B cell (primary cell): ENCODE measurements at regions not wholly inside any gene's neighbourhood (a gene's known extent, or its start where the extent isn't known, plus 50 kb on each side); places are given as distances from the start of the nearest gene placed in this dataset.

Experiments used
- ATAC-seq: fragments of 200-7000 bp; cut with Tn5 transposase; one replicate; pipeline ENCODE4 v1.10.0; 2021; ENCODE audit warnings: low read depth, mild to moderate bottlenecking, moderate number of reproducible peaks, moderate library complexity
- CTCF ChIA-PET: fragments of 350-600 bp; sonication (Branson Sonifier 250); formaldehyde crosslinking; loops from one replicate; lab custom pipeline; 2021; ENCODE audit warnings: antibody characterized with exemption, inconsistent platforms; lab: Charles Lee
- POLR2A ChIA-PET: fragments of 350-600 bp; sonication (Branson Sonifier 250); formaldehyde crosslinking; loops from one replicate; lab custom pipeline; 2021; ENCODE audit warnings: antibody characterized with exemption; lab: Charles Lee
- DNase-seq: peaks from one replicate; pipeline ENCODE4 v3.0.0; 2013
- H2AFZ ChIP-seq: 2 replicates; pipeline ENCODE4 v1.6.1; 2012; ENCODE audit warnings: mild to moderate bottlenecking, low read depth, low read length; ENCODE audit not compliant: insufficient read depth, poor library complexity, severe bottlenecking
- H3K27ac ChIP-seq, 2 donors: 1 replicate in 1 of 2; 2 replicates in 1 of 2; pipeline ENCODE4 v1.5.1; 2012 to 2013; ENCODE audit warnings: low read length in 2 of 2, mild to moderate bottlenecking in 2 of 2, moderate library complexity in 1 of 2
- H3K27me3 ChIP-seq, 4 experiments: fragments of 200-600 bp in 1 of 4; sonication (generic) in 1 of 4; replicated peaks in 1 of 4; 1 replicate in 2 of 4; 2 replicates in 2 of 4; pipeline versions ENCODE4 v1.6.1 to v1.7.0; 2013 to 2016; ENCODE audit warnings: low read length in 3 of 4, mild to moderate bottlenecking in 2 of 4, mixed read lengths in 1 of 4, moderate library complexity in 1 of 4; ENCODE audit not compliant: insufficient read depth in 4 of 4, control insufficient read depth in 3 of 4; ENCODE audit errors: control extremely low read depth in 1 of 4
- H3K36me3 ChIP-seq, 2 experiments: replicated peaks in 1 of 2; 1 replicate in 1 of 2; 2 replicates in 1 of 2; pipeline versions ENCODE4 v1.6.1 to v1.7.1; 2013; ENCODE audit warnings: low read length in 1 of 2; ENCODE audit not compliant: insufficient read depth in 2 of 2, control insufficient read depth in 1 of 2; ENCODE audit errors: control extremely low read depth in 1 of 2, extremely low read depth in 1 of 2
- H3K4me1 ChIP-seq, 2 donors: fragments of 200-600 bp in 1 of 2; sonication (generic) in 1 of 2; 1 replicate in 1 of 2; 2 replicates in 1 of 2; pipeline versions ENCODE4 v1.5.1 to v1.6.1; 2013 to 2017; ENCODE audit warnings: low read length in 2 of 2; ENCODE audit not compliant: control insufficient read depth in 2 of 2, insufficient read depth in 2 of 2
- H3K4me2 ChIP-seq: replicated peaks from 2 replicates; pipeline ENCODE3; 2012; ENCODE audit warnings: mild to moderate bottlenecking, low read depth, low read length; ENCODE audit not compliant: poor library complexity, severe bottlenecking
- H3K4me3 ChIP-seq, 5 experiments: fragments of 200-600 bp in 1 of 5; sonication (generic) in 1 of 5; 1 replicate in 3 of 5; 2 replicates in 2 of 5; pipeline versions ENCODE4 v1.5.1 to v1.7.0; 2011 to 2016; ENCODE audit warnings: low read length in 4 of 5, mild to moderate bottlenecking in 4 of 5, low read depth in 2 of 5, control low read depth in 1 of 5, moderate library complexity in 1 of 5; ENCODE audit not compliant: insufficient read depth in 1 of 5; ENCODE audit errors: control extremely low read depth in 1 of 5, extremely low read depth in 1 of 5
- H3K79me2 ChIP-seq: fragments of 200-600 bp; sonication (generic); one replicate; pipeline ENCODE4 v1.6.0; 2016; ENCODE audit warnings: low read length; ENCODE audit not compliant: control insufficient read depth, insufficient read depth
- H3K9ac ChIP-seq: fragments of 200-600 bp; sonication (generic); 2 replicates; pipeline ENCODE4 v1.6.1; 2017; ENCODE audit warnings: mild to moderate bottlenecking, low read length, moderate library complexity
- H3K9me3 ChIP-seq, 3 donors: one replicate each; pipeline versions ENCODE4 v1.6.1 to v1.7.1; 2013; ENCODE audit warnings: low read length in 2 of 3; ENCODE audit not compliant: control insufficient read depth in 2 of 3, insufficient read depth in 1 of 3; ENCODE audit errors: control extremely low read depth in 1 of 3
- H4K20me1 ChIP-seq: 2 replicates; pipeline ENCODE4 v1.6.0; 2012; ENCODE audit warnings: mild to moderate bottlenecking, low read length; ENCODE audit not compliant: insufficient read depth, control insufficient read depth, poor library complexity, severe bottlenecking
- H3K27ac Mint-ChIP-seq: one replicate; pipeline ENCODE4 v1.8.0; 2021; ENCODE audit warnings: mixed read lengths
- H3K27me3 Mint-ChIP-seq: one replicate; pipeline ENCODE4 v1.8.0; 2021; ENCODE audit warnings: mixed read lengths
- H3K4me1 Mint-ChIP-seq: one replicate; pipeline ENCODE4 v1.8.0; 2021; ENCODE audit warnings: mixed read lengths
- H3K4me3 Mint-ChIP-seq: one replicate; pipeline ENCODE4 v1.8.0; 2021; ENCODE audit warnings: mixed read lengths
- H3K9me3 Mint-ChIP-seq: one replicate; pipeline ENCODE4 v1.8.0; 2022; ENCODE audit warnings: mixed read lengths; ENCODE audit not compliant: insufficient read depth
- EZH2 ChIP-seq: IDR thresholded peaks from 2 replicates; pipeline ENCODE4 v1.6.1; 2012; ENCODE audit warnings: borderline replicate concordance, low read depth, mild to moderate bottlenecking, moderate library complexity, low read length; ENCODE audit not compliant: insufficient read depth, poor library complexity, severe bottlenecking
- WGBS: methylation state at CpG from one replicate; pipeline ENCODE4 v1.1.5; 2013; ENCODE audit warnings: missing lambda C conversion rate; ENCODE audit not compliant: insufficient coverage; 5-methylcytosine and 5-hydroxymethylcytosine counted together
- intact Hi-C: fragments of 100-400 bp; cut with micrococcal nuclease; formaldehyde crosslinking; loops from one replicate; pipeline ENCODE4 v1.10.0; 2022
- TF ChIP-seq, protein P1 (sequence below): fragments of 200-600 bp; IDR thresholded peaks from one replicate; pipeline ENCODE4 v1.8.0; 2022; ENCODE audit warnings: antibody characterized with exemption, mild to moderate bottlenecking

DNA sequence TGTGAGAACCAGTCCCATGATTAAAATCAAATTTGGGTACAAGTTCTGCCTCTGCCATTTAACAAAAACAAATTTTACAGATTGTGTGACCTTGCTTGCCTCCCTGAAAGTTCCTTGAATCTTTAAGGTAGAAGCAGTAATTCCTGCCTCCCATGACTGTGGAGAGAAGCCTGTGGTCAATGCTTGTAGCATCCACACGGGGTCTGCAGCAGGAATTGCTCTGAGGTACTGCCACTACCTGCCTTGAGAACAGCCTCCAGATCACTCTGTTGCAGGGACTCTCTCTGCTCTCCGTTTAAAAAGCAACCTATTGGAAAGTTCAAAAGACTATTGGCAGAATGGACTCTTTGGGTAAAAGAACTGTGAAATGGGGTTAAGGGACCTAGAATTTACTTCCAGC is 75.9 kb downstream of the SST start:
- Histone ChIP-seq H3K27ac (no peak overlapping the region), H4K20me1 (no peaks in the 10 kb centered on the region), H2AFZ (no peak overlapping the region), H3K9ac (no peak overlapping the region), H3K36me3 (no peaks in the 10 kb centered on the region), H3K4me1 (no peaks in the 10 kb centered on the region), H3K79me2 (no peaks in the 10 kb centered on the region), H3K9me3 (no peaks in the 10 kb centered on the region), H3K27me3 (peaks cover 0 to 11% (median 5%) of the 10 kb centered on the region in 4 experiments), H3K4me3 (no peak overlapping the region), H3K4me2 (no peak overlapping the region)
- Mint-ChIP-seq H3K27me3 (peaks cover 58% of the 10 kb centered on the region), H3K27ac (no peak overlapping the region), H3K4me3 (no peak overlapping the region), H3K9me3 (no peaks in the 10 kb centered on the region), H3K4me1 (no peaks in the 10 kb centered on the region)
- TF ChIP-seq, protein P1, sequence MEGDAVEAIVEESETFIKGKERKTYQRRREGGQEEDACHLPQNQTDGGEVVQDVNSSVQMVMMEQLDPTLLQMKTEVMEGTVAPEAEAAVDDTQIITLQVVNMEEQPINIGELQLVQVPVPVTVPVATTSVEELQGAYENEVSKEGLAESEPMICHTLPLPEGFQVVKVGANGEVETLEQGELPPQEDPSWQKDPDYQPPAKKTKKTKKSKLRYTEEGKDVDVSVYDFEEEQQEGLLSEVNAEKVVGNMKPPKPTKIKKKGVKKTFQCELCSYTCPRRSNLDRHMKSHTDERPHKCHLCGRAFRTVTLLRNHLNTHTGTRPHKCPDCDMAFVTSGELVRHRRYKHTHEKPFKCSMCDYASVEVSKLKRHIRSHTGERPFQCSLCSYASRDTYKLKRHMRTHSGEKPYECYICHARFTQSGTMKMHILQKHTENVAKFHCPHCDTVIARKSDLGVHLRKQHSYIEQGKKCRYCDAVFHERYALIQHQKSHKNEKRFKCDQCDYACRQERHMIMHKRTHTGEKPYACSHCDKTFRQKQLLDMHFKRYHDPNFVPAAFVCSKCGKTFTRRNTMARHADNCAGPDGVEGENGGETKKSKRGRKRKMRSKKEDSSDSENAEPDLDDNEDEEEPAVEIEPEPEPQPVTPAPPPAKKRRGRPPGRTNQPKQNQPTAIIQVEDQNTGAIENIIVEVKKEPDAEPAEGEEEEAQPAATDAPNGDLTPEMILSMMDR, result no peak
- no peak for TF ChIP-seq EZH2
- intact Hi-C loops, result no loop called here
- CTCF ChIA-PET, result no interaction called here
- no peak for ATAC-seq
- 11% methylated on average over 1 of the region's 2 CpGs for WGBS
- no peak for DNase-seq
- POLR2A ChIA-PET, result no interaction called here

DNA sequence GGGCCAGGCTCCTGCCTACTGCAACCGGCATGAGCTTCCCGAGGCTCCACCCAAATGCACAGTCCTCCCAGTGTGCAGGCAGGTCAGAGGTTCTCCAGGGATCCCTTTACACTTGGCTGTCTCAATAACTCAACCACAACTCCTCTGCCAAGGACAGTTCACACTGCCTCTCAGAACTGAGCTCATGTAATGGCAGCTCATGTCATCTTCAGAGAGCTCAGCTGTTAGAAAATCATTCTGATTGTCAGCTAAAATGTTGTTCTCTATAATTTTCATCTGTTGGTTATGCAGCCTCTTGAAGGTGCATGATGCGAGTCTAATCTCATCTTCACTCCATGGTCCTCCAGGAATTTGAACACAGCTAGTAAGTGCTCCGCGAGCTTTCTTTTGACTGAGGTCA is 76.7 kb downstream of the SST start:
- Mint-ChIP-seq H3K4me1 (no peaks in the 10 kb centered on the region), H3K27me3 (peaks cover 57% of the 10 kb centered on the region), H3K27ac (no peak overlapping the region), H3K4me3 (no peak overlapping the region), H3K9me3 (no peaks in the 10 kb centered on the region)
- WGBS, result 88% methylated on average over 5 of the region's 5 CpGs
- intact Hi-C loops, result no loop called here
- no peaks in the 10 kb centered on the region for H3K79me2 ChIP-seq
- peaks cover 0 to 11% (median 5%) of the 10 kb centered on the region in 4 experiments for H3K27me3 ChIP-seq
- no peak overlapping the region for H2AFZ ChIP-seq
- H3K27ac ChIP-seq, result no peak overlapping the region
- H4K20me1 ChIP-seq, result no peaks in the 10 kb centered on the region
- POLR2A ChIA-PET, result no interaction called here
- no peaks in the 10 kb centered on the region for H3K9me3 ChIP-seq
- H3K4me3 ChIP-seq, result no peak overlapping the region
- H3K4me1 ChIP-seq, result no peaks in the 10 kb centered on the region
- no peak for TF ChIP-seq EZH2
- TF ChIP-seq, protein P1, result no peak
- no peak overlapping the region for H3K4me2 ChIP-seq
- no peak for ATAC-seq
- CTCF ChIA-PET, result no interaction called here
- DNase-seq, result no peak
- H3K9ac ChIP-seq, result no peak overlapping the region
- H3K36me3 ChIP-seq, result no peaks in the 10 kb centered on the region
